ENCODE measurements at regions not wholly inside any gene's neighbourhood (a gene's known extent, or its start where the extent isn't known, plus 50 kb on each side); places are given as distances from the start of the nearest gene placed in this dataset.

- TF ChIP-seq LEF1 (IDR thresholded peaks at IDR 0.05; ENCODE audit: borderline replicate concordance) (no peak), SP1 (IDR thresholded peaks at IDR 0.05) (no peak), CTBP1 (IDR thresholded peaks at IDR 0.05; ENCODE audit: borderline replicate concordance) (no peak)
Measured at GRCh38 chr10:106473129-106473685, 691.3 kb downstream of the SORCS1 start.

Measured in HEK293T (cell line).